Retinal pigment epithelial cell (primary cell): ENCODE measurements at regions not wholly inside any gene's neighbourhood (a gene's known extent, or its start where the extent isn't known, plus 50 kb on each side); places are given as distances from the start of the nearest gene placed in this dataset.
A peak's percentile ranks its signal among the peaks of the same experiment; 100 is the strongest.

ENCODE experiments used
- DNase-seq: peaks from one replicate; pipeline ENCODE4 v3.0.0-alpha.2; 2010; ENCODE audit warnings: low read depth
- H3K4me3 ChIP-seq: 2 replicates; pipeline ENCODE4 v1.5.1; 2011; ENCODE audit warnings: mild to moderate bottlenecking, low read length, control low read depth, moderate library complexity
- CTCF ChIP-seq: conservative IDR thresholded peaks from 2 replicates; pipeline ENCODE4 v1.5.1; 2011; ENCODE audit warnings: low read depth, low read length, control low read depth, inconsistent platforms

GRCh38 chr3:112736386-112736785, 95.4 kb upstream of the CCDC80 start:
- H3K4me3 ChIP-seq: no peak overlapping the region
- TF ChIP-seq CTCF: no peak
- DNase-seq: no peak

- TF ChIP-seq CTCF: no peak
- no peak overlapping the region for H3K4me3 ChIP-seq
- no peak for DNase-seq
Measured at GRCh38 chr3:112735926-112736325, 95.0 kb upstream of the CCDC80 start.

GRCh38 chr3:112734736-112735350, 93.9 kb upstream of the CCDC80 start:
- DNase-seq: peak; percentile 15
- H3K4me3 ChIP-seq: no peak overlapping the region

GRCh38 chr3:112734171-112734570, 93.2 kb upstream of the CCDC80 start:
- TF ChIP-seq CTCF: no peak
- no peak for DNase-seq
- no peak overlapping the region for H3K4me3 ChIP-seq

More at GRCh38 chr3:112734736-112735350, 93.9 kb upstream of the CCDC80 start:
- TF ChIP-seq CTCF: peak; percentile 77

- no peak for DNase-seq
- TF ChIP-seq CTCF: no peak
- no peak overlapping the region for H3K4me3 ChIP-seq
Measured at GRCh38 chr3:112730210-112730609, 89.3 kb upstream of the CCDC80 start.

- TF ChIP-seq CTCF: no peak
- DNase-seq: no peak
- H3K4me3 ChIP-seq: no peak overlapping the region
Measured at GRCh38 chr3:112721231-112721630, 80.3 kb upstream of the CCDC80 start.

GRCh38 chr3:112718967-112719366, 78.0 kb upstream of the CCDC80 start:
- no peak for DNase-seq
- no peak for TF ChIP-seq CTCF

More at GRCh38 chr3:112718967-112719366, 78.0 kb upstream of the CCDC80 start:
- H3K4me3 ChIP-seq: no peak overlapping the region
